Naive B cell (primary cell): ENCODE measurements at regions not wholly inside any gene's neighbourhood (a gene's known extent, or its start where the extent isn't known, plus 50 kb on each side); places are given as distances from the start of the nearest gene placed in this dataset.

Experiments used
- ATAC-seq, 2 donors: fragments of 150-1000 bp; cut with Tn5 transposase; 2 replicates each; pipeline ENCODE4 v1.10.0; 2021; ENCODE audit warnings: low read depth in 2 of 2, mild to moderate bottlenecking in 2 of 2, moderate library complexity in 2 of 2
- DNase-seq: peaks from one replicate; pipeline ENCODE4 v3.0.0; 2022
- H3K27ac Mint-ChIP-seq, 6 donors: one replicate each; pipeline ENCODE4 v1.8.0; 2020 to 2022; ENCODE audit warnings: mild to moderate bottlenecking in 6 of 6, mixed read lengths in 6 of 6, moderate library complexity in 5 of 6, inconsistent platforms in 2 of 6
- H3K27me3 Mint-ChIP-seq, 3 donors: one replicate each; pipeline ENCODE4 v1.8.0; 2021 to 2022; ENCODE audit warnings: mixed read lengths in 3 of 3, mild to moderate bottlenecking in 1 of 3
- H3K36me3 Mint-ChIP-seq, 2 donors: one replicate each; pipeline ENCODE4 v1.8.0; 2020 to 2022; ENCODE audit warnings: mixed read lengths in 2 of 2, inconsistent platforms in 1 of 2, mild to moderate bottlenecking in 1 of 2
- H3K4me1 Mint-ChIP-seq, 3 donors: one replicate each; pipeline ENCODE4 v1.8.0; 2020 to 2022; ENCODE audit warnings: mixed read lengths in 3 of 3, inconsistent platforms in 1 of 3, mild to moderate bottlenecking in 1 of 3, moderate library complexity in 1 of 3
- H3K4me3 Mint-ChIP-seq, 8 donors: one replicate each; pipeline ENCODE4 v1.8.0; 2020 to 2022; ENCODE audit warnings: mild to moderate bottlenecking in 8 of 8, mixed read lengths in 8 of 8, moderate library complexity in 8 of 8, inconsistent platforms in 2 of 8
- H3K9me3 Mint-ChIP-seq, 7 donors: one replicate each; pipeline ENCODE4 v1.8.0; 2020 to 2022; ENCODE audit warnings: mixed read lengths in 7 of 7, mild to moderate bottlenecking in 5 of 7, inconsistent platforms in 2 of 7, moderate library complexity in 1 of 7

GRCh38 chr2:234841321-234842015 is 110.3 kb upstream of the SH3BP4 start:
- DNase-seq (no peak), ATAC-seq (no peak)
- H3K4me3 Mint-ChIP-seq, result no peak overlapping the region
- peaks cover 8 to 13% (median 12%) of the 10 kb centered on the region in 3 donors for H3K27me3 Mint-ChIP-seq
- H3K27ac Mint-ChIP-seq, result peak overlapping the region in 2 of 6 donors; percentile 67 to 78
- H3K4me1 Mint-ChIP-seq, result no peaks in the 10 kb centered on the region
- H3K9me3 Mint-ChIP-seq, result no peaks in the 10 kb centered on the region
- H3K36me3 Mint-ChIP-seq, result no peaks in the 10 kb centered on the region

GRCh38 chr2:234840336-234840735 is 111.5 kb upstream of the SH3BP4 start:
- no peak for ATAC-seq
- no peak for DNase-seq
- Mint-ChIP-seq H3K27ac (peak overlapping the region in 1 of 6 donors; percentile 23), H3K36me3 (no peaks in the 10 kb centered on the region), H3K9me3 (no peaks in the 10 kb centered on the region), H3K27me3 (peaks cover 4 to 13% (median 12%) of the 10 kb centered on the region in 3 donors), H3K4me1 (no peaks in the 10 kb centered on the region), H3K4me3 (no peak overlapping the region)

GRCh38 chr2:234839285-234839684 is 112.5 kb upstream of the SH3BP4 start:
- H3K36me3 Mint-ChIP-seq, result no peaks in the 10 kb centered on the region
- H3K4me1 Mint-ChIP-seq, result no peaks in the 10 kb centered on the region
- no peak overlapping the region for H3K27ac Mint-ChIP-seq
- H3K9me3 Mint-ChIP-seq, result no peaks in the 10 kb centered on the region
- no peak for DNase-seq
- no peak for ATAC-seq
- no peak overlapping the region for H3K4me3 Mint-ChIP-seq
- H3K27me3 Mint-ChIP-seq, result peaks cover 4 to 13% (median 12%) of the 10 kb centered on the region in 3 donors

- Mint-ChIP-seq H3K27me3 (peaks cover 0 to 8% (median 1%) of the 10 kb centered on the region in 3 donors), H3K27ac (no peak overlapping the region), H3K4me3 (no peak overlapping the region), H3K4me1 (no peaks in the 10 kb centered on the region), H3K36me3 (no peaks in the 10 kb centered on the region), H3K9me3 (no peaks in the 10 kb centered on the region)
- no peak for DNase-seq
- ATAC-seq, result no peak
Measured at GRCh38 chr2:234836271-234836670, 115.5 kb upstream of the SH3BP4 start.

- no peak for DNase-seq
- peaks cover 0 to 8% (median 0%) of the 10 kb centered on the region in 3 donors for H3K27me3 Mint-ChIP-seq
- no peak overlapping the region for H3K27ac Mint-ChIP-seq
- H3K36me3 Mint-ChIP-seq, result no peaks in the 10 kb centered on the region
- H3K4me3 Mint-ChIP-seq, result no peak overlapping the region
- ATAC-seq, result no peak
- no peaks in the 10 kb centered on the region for H3K9me3 Mint-ChIP-seq
- H3K4me1 Mint-ChIP-seq, result no peaks in the 10 kb centered on the region
Measured at GRCh38 chr2:234835738-234836137, 116.1 kb upstream of the SH3BP4 start.

GRCh38 chr2:234834228-234834923 is 117.4 kb upstream of the SH3BP4 start:
- Mint-ChIP-seq H3K36me3 (no peaks in the 10 kb centered on the region), H3K4me3 (peak overlapping the region in 1 of 8 donors; percentile 37), H3K9me3 (no peaks in the 10 kb centered on the region), H3K27me3 (peaks cover 0 to 8% (median 0%) of the 10 kb centered on the region in 3 donors), H3K27ac (peak overlapping the region in 1 of 6 donors; percentile 59), H3K4me1 (no peaks in the 10 kb centered on the region)
- ATAC-seq (no peak), DNase-seq (no peak)

GRCh38 chr2:234830853-234831252 is 121.0 kb upstream of the SH3BP4 start:
- ATAC-seq, result no peak
- H3K27ac Mint-ChIP-seq, result peak overlapping the region in 2 of 6 donors; percentile 36 to 43
- DNase-seq, result no peak
- no peak overlapping the region for H3K4me3 Mint-ChIP-seq
- peaks cover 0 to 5% (median 0%) of the 10 kb centered on the region in 3 donors for H3K27me3 Mint-ChIP-seq
- no peaks in the 10 kb centered on the region for H3K36me3 Mint-ChIP-seq
- H3K9me3 Mint-ChIP-seq, result no peaks in the 10 kb centered on the region
- H3K4me1 Mint-ChIP-seq, result no peaks in the 10 kb centered on the region

- peaks cover 0 to 5% (median 0%) of the 10 kb centered on the region in 3 donors for H3K27me3 Mint-ChIP-seq
- no peaks in the 10 kb centered on the region for H3K9me3 Mint-ChIP-seq
- no peaks in the 10 kb centered on the region for H3K36me3 Mint-ChIP-seq
- no peak for ATAC-seq
- H3K4me3 Mint-ChIP-seq, result no peak overlapping the region
- no peak for DNase-seq
- no peaks in the 10 kb centered on the region for H3K4me1 Mint-ChIP-seq
- H3K27ac Mint-ChIP-seq, result peak overlapping the region in 4 of 6 donors; percentile 11 to 90 (median 82)
Measured at GRCh38 chr2:234829074-234829455, 122.8 kb upstream of the SH3BP4 start.

GRCh38 chr2:234828382-234829073 is 123.3 kb upstream of the SH3BP4 start:
- DNase-seq (no peak), ATAC-seq (no peak)
- no peak overlapping the region for H3K4me3 Mint-ChIP-seq
- H3K4me1 Mint-ChIP-seq, result no peaks in the 10 kb centered on the region
- H3K9me3 Mint-ChIP-seq, result no peaks in the 10 kb centered on the region
- H3K36me3 Mint-ChIP-seq, result no peaks in the 10 kb centered on the region
- H3K27ac Mint-ChIP-seq, result no peak overlapping the region
- H3K27me3 Mint-ChIP-seq, result peaks cover 0 to 5% (median 0%) of the 10 kb centered on the region in 3 donors

GRCh38 chr2:234827096-234827860 is 124.5 kb upstream of the SH3BP4 start:
- Mint-ChIP-seq H3K27ac (peak overlapping the region in 1 of 6 donors; percentile 12), H3K4me1 (no peaks in the 10 kb centered on the region), H3K36me3 (no peaks in the 10 kb centered on the region), H3K27me3 (peaks cover 0 to 5% (median 0%) of the 10 kb centered on the region in 3 donors), H3K9me3 (no peaks in the 10 kb centered on the region), H3K4me3 (no peak overlapping the region)
- ATAC-seq (no peak), DNase-seq (no peak)

GRCh38 chr2:234826681-234827080 is 125.1 kb upstream of the SH3BP4 start:
- Mint-ChIP-seq H3K4me1 (no peaks in the 10 kb centered on the region), H3K9me3 (no peaks in the 10 kb centered on the region), H3K27me3 (peaks cover 0 to 5% (median 0%) of the 10 kb centered on the region in 3 donors), H3K27ac (no peak overlapping the region), H3K36me3 (no peaks in the 10 kb centered on the region), H3K4me3 (no peak overlapping the region)
- DNase-seq (no peak), ATAC-seq (no peak)

- Mint-ChIP-seq H3K9me3 (no peaks in the 10 kb centered on the region), H3K4me1 (no peaks in the 10 kb centered on the region), H3K4me3 (no peak overlapping the region), H3K27me3 (peaks cover 0 to 5% (median 0%) of the 10 kb centered on the region in 3 donors), H3K36me3 (no peaks in the 10 kb centered on the region), H3K27ac (no peak overlapping the region)
- ATAC-seq (no peak), DNase-seq (no peak)
Measured at GRCh38 chr2:234825616-234826015, 126.2 kb upstream of the SH3BP4 start.

- H3K9me3 Mint-ChIP-seq, result no peaks in the 10 kb centered on the region
- H3K4me1 Mint-ChIP-seq, result no peaks in the 10 kb centered on the region
- H3K36me3 Mint-ChIP-seq, result no peaks in the 10 kb centered on the region
- no peak overlapping the region for H3K4me3 Mint-ChIP-seq
- ATAC-seq (no peak), DNase-seq (no peak)
- no peak overlapping the region for H3K27ac Mint-ChIP-seq
- H3K27me3 Mint-ChIP-seq, result peaks cover 0 to 5% (median 0%) of the 10 kb centered on the region in 3 donors
Measured at GRCh38 chr2:234823877-234824376, 127.9 kb upstream of the SH3BP4 start.
